Lower leg skin (tissue), 3 donors: ENCODE measurements at regions not wholly inside any gene's neighbourhood (a gene's known extent, or its start where the extent isn't known, plus 50 kb on each side); places are given as distances from the start of the nearest gene placed in this dataset.

Source experiments
- CTCF ChIP-seq, 3 donors: fragments of 450-650 bp; IDR thresholded peaks; one replicate each; pipeline ENCODE4 v1.5.1; 2016; ENCODE audit warnings: antibody characterized with exemption in 3 of 3, mild to moderate bottlenecking in 3 of 3, moderate library complexity in 2 of 3
- POLR2A ChIP-seq, 2 donors: fragments of 450-650 bp; IDR thresholded peaks; one replicate each; pipeline ENCODE4 v1.6.1; 2016 to 2017; ENCODE audit warnings: antibody characterized with exemption in 2 of 2, mild to moderate bottlenecking in 1 of 2, moderate library complexity in 1 of 2

DNA sequence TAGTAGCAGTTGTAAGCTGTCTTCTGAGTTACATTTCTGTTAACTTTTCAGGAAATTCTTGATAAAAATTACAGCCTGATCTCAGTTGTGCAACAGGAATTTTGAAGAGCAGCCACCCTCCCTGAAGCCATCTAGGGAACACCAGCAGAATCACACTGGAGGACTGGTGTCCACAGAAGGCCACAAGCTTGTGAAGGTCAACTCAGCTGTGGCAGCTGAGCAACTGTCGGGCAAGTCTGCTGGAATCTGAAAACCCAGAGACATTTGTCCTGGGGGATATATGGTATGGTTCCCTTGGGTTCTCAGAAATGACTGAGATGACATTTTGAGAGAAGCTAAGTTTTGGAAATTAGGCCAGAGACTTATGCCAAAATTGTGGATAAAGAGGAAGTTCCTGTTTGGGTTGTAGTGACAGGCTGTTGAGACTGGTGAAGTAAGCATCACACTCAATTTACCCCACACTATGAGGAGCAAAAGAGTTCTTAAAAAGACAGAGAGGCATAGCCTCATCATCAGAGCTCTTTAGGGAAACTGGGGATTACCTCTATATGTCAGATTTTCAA is 78.1 kb upstream of the TNIP3 start:
- TF ChIP-seq CTCF (IDR thresholded peaks at IDR 0.05) (no peak), POLR2A (IDR thresholded peaks at IDR 0.05) (no peak)
